ENCODE measurements at regions not wholly inside any gene's neighbourhood (a gene's known extent, or its start where the extent isn't known, plus 50 kb on each side); places are given as distances from the start of the nearest gene placed in this dataset.

DNA sequence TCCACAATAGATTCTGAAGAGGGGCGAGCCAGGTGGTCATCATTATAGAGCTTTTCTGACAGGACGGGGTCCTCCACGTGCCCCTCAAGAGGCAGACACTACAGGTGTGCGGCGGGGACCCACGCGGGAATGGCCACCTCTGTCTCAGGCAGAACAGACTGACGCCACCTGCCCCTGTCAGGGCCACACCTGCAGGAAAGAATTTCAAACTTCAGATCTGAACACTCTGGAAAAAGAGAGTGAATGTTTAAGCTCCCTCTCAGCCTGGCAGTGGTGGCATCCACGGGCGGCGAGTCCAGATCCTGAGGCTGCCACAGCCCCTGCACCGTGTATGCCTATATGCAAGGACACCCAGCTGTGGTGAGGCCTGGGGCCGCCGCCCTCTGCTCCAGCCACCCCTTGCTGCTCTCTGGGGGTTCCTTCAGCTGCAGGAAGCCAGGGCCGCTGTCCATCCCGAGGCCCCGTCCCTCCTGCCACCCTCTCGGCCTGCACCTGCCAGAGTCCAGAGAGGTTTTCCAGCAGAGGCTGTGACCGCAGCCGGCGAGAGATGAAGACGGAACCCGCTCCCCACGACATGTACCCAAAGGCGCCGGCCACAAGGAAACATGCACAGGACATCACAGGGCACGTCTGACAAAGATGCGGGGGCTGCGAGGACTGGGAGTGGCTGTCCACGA, 234.9 kb downstream of the ERMARD start:
- in situ Hi-C loops (cut with MboI; ENCODE audit: low pct_unique_long_range_greater_than_20kb, low sequenced_read_pairs), result no loop called here

DNA sequence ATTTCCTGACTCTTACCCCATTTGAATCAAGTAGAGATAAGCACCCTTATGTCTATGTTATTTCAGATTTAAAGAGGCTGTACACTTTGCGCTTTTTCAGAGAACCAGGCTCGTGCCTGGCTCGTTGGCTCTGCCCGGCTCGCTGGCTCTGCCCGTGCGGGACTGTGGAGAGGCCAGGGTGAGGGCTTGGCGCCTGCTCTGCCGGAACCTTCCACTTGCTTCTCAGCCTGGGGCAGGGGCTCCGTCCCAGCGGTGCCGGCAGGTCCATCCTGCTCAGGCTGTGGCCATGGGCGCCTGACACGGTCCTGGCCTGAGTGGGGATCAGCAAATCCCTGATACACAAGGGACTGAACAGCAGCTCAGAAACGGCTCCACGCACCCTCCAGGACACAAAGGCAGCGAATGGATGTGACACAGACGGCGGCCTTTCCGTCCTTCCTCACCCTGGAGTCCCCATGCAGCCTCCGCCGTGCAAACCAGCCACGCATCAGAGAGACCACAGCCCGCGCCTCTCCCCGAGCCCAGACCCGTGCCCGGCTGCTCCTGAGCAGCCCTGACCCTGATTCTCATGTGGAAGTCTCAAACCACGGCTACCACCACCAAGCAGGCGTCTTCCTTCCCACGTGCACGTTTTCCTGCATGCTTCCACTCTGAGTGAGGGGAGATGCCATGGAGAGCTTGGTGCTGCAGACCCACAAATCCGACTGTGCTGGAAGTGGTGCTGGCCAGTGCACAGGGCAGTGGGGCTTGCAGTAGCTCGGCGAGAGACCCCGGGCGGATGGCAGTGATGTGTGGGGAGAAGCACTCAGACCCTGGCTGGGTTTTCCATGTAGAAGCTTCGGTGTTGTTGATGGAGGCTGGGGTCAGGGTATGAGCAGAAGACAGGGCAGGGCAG, 233.9 kb downstream of the ERMARD start:
- DNase-seq, result no peak
- in situ Hi-C loops (cut with MboI; ENCODE audit: low pct_unique_long_range_greater_than_20kb, low sequenced_read_pairs), result no loop called here

More for the DNA sequence above, 234.9 kb downstream of the ERMARD start:
- DNase-seq, result no peak

DNA sequence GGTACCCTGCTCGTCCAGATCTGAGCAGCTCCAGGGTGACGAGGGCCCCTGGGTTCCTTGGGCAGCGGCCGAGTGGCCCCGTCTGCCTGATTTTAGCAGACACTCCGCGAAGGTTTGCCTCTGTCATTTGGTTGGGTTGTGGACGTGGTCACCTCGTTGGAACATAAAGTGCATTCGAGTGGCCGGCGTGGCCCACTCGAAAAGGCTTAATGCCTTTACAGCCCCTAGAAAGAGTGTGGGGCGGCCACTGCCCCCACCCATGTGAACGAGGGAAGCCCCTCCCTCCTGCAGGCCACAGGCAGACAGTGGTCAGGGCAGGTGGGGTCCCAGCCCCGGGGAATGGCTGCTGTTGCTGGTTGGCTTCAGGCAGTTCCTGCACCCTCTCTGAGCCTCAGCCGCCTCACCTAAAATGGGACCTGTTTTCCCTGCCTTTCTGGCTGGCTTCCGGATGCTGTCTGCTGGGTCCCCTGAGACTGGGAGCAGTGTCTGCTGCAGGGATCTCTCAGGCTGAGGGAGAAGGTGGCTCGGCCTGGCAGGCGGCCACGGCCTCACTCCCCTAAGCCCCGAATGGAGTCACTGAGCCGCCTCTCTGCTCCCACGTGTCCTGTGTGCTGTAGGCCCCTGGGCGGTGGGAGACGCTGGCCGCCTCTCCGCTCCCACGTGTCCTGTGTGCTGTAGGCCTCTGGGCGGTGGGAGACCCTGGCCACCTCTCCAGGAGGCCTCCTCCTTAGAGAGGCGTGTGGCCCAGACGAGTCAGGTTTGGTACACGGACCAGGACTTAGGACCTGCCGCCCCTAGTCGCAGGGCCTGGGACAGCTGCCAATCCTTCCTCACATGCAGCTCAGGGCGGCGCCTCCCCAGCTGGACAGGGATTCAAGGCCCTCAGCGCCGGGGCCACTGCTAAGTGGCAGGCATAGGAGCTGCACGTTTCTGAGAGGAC, 233.0 kb downstream of the ERMARD start:
- DNase-seq, result no peak
- in situ Hi-C loops (cut with MboI; ENCODE audit: low pct_unique_long_range_greater_than_20kb, low sequenced_read_pairs), result no loop called here

DNA sequence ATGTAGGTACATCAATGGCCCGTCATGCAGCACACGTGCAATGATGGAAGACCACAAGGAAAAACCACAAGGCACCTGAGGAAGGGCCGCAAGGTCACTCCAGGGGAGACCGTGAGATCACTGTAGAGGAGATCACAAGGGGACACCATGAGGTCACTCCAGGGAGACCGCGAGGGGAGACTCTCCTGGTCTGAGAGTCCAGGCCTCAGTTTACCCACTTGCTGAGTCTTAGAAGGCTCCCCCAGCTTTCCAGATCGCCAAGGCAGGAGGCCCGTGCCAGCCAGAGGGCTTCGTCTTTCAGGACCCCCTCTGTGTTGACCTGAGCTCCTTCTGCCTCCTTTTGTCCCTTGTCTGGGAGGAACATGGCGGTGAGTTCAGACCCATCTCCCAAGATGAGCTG, 232.2 kb downstream of the ERMARD start:
- DNase-seq, result no peak
- in situ Hi-C loops (cut with MboI; ENCODE audit: low pct_unique_long_range_greater_than_20kb, low sequenced_read_pairs), result no loop called here

DNA sequence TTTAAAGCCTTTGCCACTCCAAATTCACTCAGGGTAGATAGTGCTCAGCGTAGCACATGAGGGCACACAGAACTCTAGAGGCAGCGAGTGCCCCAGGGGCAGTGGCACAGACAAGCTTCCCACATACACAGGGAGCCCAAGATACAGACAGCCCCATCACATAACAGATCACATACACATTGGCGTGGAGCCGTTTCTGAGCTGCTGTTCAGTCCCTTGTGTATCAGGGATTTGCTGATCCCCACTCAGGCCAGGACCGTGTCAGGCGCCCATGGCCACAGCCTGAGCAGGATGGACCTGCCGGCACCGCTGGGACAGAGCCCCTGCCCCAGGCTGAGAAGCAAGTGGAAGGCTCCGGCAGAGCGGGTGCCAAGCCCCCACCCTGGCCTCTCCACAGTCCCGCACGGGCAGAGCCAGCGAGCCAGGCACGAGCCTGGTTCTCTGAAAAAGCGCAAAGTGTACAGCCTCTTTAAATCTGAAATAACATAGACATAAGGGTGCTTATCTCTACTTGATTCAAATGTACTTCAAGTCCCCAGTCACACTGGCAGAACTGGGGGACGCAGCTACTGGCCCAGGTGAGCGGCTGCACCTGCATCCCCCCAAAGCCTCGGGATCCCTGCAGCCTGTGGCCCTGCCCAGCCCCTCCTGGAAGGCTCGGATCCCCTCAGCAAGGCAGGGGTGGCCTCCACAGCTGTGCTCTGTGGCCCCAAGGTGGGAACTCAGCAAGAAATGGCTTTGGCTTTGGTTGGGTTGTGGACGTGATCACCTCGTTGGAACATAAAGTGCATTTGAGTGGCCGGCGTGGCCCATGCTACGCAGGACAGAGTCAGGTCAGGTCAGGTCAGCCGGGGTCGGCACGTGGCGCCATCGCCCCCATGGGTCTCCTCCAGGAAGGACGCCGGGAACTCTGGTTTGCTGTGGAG, 231.3 kb downstream of the ERMARD start:
- DNase-seq, result no peak
- in situ Hi-C loops (cut with MboI; ENCODE audit: low pct_unique_long_range_greater_than_20kb, low sequenced_read_pairs), result no loop called here

DNA sequence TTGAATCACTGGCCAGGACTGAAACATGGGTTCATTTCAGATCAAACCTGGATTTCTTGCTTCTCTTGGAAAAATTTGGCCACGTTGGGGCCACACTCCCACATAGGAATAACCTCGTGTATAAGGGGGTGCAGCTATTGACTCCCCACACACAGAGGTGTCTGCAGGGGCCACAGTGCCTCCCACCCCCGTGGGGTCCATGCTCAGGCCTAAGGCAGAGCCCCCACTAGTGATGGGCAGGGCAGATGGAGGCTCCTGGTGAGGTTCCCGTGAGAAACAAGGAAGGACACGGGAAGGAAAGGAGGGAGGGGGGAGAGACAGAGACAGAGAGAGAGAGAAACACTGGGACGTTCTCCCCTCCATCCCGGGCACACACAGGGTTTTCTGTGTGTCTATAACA, 230.5 kb downstream of the ERMARD start:
- no peak for DNase-seq
- in situ Hi-C loops (cut with MboI; ENCODE audit: low pct_unique_long_range_greater_than_20kb, low sequenced_read_pairs), result no loop called here

DNA sequence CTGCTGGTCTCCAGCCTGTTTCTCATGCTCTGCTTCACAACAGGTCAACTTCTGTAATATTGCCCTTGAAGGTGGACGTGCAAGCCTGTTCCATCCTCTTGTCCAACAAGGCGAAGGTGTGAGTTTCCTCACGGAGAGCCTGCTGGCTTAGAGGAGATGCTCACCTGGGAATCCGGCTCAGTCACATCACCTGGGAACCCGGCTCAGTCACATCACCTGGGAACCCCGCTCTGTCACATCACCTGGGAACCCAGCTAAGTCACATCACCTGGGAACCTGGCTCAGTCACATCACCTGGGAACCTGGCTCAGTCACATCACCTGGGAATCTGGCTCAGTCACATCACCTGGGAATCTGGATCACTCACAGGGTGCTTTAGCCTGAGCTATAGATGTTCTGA, 230.1 kb downstream of the ERMARD start:
- in situ Hi-C loops (cut with MboI; ENCODE audit: low pct_unique_long_range_greater_than_20kb, low sequenced_read_pairs), result no loop called here
- DNase-seq, result no peak

DNA sequence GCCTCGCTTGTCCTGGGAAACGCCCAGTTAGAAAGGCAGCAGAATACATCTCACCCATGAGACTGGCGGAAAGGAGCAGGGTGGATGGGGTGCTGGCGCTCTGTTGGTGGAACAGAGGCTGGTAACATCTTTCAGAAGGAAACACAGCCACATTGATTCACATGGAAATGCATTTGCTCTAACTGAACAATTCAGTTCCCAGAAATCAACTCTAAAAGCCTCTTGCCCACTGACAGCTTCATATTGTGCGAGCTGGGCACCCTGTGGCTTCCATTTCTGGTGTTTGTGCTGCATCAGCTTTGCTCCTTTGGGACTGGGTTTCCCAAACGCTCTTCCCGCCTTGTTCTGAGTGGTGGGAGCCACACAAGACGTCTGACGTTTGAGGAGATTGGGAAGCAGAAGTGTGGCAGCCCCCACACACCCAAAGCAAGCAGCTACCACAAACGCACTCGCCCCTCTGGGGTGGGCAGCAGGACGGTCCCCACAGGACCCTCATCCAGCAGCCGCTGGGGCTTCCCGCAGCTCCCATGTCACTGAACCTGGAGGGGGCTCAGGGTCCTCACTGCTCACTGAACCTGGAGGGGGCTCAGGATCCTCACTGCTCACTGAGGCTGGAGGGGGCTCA, 229.5 kb downstream of the ERMARD start:
- in situ Hi-C loops (cut with MboI; ENCODE audit: low pct_unique_long_range_greater_than_20kb, low sequenced_read_pairs), result no loop called here
- DNase-seq, result no peak

DNA sequence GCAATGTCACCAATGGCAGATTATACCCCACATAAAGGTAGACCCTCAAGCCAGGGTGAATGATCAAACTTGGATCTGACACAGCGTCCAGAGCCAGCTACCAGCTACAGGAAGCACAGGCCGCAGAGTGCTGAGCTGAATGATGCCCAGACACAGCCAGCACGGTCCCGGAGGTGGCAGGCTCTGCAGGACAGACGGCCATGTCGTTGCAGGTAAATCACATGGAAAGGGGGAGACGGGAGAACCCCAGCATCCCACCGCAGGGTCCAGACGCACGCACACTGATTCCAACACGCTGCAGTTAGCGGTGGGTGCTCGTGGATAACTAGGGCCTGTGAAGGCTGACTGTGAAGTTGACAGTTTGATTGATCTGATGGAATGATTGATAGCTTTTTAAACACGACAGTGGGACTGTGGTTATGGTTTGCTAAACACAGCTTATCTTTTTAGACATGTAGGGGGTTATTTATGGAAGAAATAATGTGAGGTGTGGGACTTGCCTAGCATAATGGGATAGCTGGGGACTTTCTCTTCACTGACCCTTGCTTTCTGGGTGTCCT, 228.5 kb downstream of the ERMARD start:
- in situ Hi-C loops (cut with MboI; ENCODE audit: low pct_unique_long_range_greater_than_20kb, low sequenced_read_pairs), result no loop called here
- no peak for DNase-seq

DNA sequence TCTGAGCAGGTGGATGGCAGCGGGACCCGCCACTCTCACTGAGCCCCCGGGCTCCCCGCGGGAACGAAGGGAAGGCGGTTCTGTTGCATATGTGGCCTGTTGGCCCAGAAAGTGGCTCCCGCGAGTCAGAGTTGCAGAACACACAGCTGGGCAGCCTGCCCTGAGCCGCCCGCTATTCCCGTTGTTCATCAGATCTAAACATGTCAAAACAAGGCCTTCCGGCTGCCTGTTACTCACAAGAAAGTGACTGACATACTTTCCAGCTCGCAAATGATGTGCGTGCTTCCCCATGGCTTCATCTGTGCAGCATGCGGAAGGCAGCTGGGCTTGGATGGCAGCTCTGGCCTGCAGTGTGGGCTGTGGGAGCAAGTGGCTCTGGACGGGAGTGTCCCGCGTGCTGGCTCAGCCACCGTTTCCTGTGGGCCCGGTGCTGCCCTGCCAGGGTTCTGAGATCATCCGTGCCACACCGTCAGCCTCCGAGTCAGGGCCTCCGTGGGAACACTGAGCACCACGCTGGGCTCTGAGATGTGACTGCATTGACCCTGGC, 227.3 kb downstream of the ERMARD start:
- in situ Hi-C loops (cut with MboI; ENCODE audit: low pct_unique_long_range_greater_than_20kb, low sequenced_read_pairs), result no loop called here
- no peak for DNase-seq

DNA sequence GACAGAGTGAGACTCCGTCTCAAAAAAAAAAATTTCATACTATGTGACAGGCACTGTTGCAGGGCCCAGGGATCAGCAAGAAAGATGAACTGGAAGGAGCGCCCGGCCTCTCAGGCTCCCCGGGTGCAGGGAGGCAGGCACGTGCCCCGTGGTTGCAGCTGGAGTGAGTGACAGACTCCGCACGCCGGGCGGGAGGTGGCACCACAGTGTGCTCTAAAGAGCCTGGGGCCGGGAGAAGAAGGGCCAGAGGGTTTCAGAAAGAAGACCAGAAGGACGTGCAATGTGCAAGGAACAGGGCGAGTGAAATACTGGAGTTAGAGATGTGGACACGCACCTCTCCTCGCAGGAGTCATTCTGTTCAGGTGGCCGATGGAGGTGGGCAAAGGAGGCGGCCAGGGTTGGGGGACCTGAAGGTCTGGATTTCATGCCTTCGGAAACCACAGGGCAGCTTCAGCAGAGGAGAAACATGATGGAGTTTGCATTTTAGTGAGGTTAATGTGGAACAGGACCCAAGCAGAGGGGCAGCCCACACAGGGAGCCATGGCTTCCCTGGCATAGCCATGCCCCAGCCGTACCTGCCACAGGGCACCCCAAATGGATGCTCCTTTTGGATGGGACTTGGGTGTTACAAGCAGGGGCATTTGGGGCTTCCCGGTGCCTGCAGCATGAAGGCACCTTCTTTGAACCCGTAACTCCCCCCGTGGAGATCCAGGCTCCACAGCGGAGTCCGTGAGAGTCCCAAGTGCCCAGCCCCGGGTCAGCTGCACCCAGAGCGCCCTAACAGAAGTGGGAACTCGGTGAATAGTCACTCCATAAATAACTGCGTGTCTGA, 226.2 kb downstream of the ERMARD start:
- DNase-seq, result no peak
- in situ Hi-C loops (cut with MboI; ENCODE audit: low pct_unique_long_range_greater_than_20kb, low sequenced_read_pairs), result no loop called here

DNA sequence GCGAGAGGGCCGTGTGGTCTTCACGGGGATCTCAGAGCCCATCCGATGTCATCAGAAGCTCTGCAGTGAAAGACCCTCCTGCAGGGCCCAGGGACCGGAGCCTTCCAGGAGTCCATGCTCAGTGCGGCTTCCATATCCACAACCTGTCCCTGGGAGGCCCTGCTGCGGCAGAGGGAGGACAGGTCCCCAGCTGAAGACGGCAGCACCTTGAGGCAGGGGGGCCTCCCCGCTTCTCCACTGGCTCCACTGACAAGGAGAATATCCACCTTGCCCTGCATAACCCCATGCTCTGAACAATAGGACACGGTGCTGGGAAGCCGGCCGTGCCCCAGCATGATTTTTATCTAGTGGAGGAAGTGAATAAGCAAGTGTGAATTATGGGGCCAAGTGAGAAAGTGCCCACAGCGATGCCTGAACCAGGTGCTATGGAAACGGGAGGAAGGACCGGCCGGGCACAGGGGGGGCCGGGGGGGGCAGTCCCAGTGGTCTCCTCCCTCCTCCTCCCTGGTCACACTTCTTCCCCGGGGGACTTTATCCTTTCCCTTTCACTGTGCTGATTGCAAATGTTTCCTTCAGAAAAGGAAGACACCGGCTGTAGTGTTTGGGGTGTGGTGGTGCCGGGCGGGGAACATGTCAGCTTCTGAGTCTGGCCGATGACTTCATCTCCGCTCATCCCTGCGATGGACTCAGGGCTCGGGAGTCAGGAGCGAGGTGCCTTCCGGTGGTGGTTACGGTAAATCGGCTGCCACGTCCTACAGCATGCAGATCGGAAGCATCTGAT, 225.1 kb downstream of the ERMARD start:
- in situ Hi-C loops (cut with MboI; ENCODE audit: low pct_unique_long_range_greater_than_20kb, low sequenced_read_pairs), result no loop called here
- no peak for DNase-seq

DNA sequence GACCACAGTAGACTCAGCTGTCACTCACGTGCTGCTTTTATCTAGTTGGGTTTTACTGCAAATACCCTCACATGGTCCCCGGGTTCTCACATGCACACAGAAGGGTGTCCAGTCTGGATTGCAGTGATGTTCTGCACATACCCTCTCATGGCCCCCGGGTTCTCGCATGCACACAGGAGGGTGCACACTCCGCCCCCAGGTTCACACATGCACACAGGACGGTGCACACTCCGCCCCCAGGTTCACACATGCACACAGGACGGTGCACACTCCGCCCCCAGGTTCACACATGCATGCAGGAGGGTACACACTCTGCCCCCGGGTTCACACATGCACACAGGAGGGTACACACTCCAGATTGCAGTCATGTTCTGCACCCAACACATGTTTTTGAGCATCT, 224.3 kb downstream of the ERMARD start:
- in situ Hi-C loops (cut with MboI; ENCODE audit: low pct_unique_long_range_greater_than_20kb, low sequenced_read_pairs), result no loop called here
- DNase-seq, result no peak

DNA sequence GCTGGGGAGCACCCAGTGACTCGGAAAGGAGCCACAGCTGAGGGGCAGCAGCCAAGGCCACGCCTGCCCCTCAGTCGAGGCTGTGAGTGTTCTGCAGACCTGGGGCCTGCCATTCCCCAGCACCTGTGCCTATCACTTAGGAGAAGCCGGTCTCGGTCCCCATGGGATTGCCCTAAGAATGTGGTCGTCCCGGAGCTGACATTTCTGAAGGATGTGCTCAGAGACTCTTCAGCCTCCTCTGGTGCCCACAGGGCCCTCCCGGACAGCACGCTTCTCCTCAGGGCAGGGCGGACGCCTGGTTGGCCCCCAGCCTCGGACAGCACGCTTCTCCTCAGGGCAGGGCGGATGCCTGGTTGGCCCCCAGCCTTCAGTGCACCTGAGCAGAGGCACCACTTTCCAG, 223.9 kb downstream of the ERMARD start:
- no peak for DNase-seq
- in situ Hi-C loops (cut with MboI; ENCODE audit: low pct_unique_long_range_greater_than_20kb, low sequenced_read_pairs), result no loop called here

DNA sequence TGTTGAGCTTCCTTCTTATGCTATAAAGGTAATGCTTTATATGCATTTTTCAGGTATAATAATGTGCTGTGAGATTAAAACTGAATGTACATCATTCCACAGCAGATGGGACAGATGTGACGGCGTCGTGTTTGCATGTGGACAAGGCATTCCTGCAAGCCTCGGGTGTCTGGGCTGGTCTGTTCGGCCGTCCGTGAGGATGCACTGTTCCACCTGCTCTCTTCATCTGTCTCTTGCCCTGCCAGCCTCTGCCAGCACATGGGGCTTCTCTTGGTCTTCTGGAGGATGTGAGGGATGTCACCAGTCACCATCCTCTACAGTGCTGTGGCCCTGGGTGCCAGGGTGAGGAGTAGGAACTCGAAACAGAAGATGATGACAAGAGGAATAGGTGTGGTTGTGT, 223.2 kb downstream of the ERMARD start:
- in situ Hi-C loops (cut with MboI; ENCODE audit: low pct_unique_long_range_greater_than_20kb, low sequenced_read_pairs), result no loop called here
- DNase-seq, result no peak
